ENCODE measurements at regions not wholly inside any gene's neighbourhood (a gene's known extent, or its start where the extent isn't known, plus 50 kb on each side); places are given as distances from the start of the nearest gene placed in this dataset.

DNA sequence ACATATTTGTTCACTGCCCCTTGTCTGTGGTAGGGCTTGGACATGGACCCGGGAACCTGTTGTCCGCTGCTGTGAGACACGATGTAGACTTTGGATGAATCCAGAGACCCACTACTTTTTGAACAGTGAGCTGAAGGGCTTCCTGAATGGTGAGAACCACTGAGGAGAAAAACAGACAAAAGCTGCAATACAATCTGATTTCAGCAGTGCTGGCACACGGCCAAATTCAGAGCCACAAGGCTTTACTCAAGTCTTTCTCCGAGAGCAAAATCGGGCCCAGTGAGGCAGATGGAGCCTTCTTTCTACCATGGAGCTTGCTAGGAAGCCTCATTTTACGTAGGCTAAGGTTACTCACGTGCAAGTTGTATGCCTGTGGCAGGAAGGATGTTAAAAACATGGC lies 197.6 kb downstream of the SIPA1L2 start:
- TF ChIP-seq, protein P1, sequence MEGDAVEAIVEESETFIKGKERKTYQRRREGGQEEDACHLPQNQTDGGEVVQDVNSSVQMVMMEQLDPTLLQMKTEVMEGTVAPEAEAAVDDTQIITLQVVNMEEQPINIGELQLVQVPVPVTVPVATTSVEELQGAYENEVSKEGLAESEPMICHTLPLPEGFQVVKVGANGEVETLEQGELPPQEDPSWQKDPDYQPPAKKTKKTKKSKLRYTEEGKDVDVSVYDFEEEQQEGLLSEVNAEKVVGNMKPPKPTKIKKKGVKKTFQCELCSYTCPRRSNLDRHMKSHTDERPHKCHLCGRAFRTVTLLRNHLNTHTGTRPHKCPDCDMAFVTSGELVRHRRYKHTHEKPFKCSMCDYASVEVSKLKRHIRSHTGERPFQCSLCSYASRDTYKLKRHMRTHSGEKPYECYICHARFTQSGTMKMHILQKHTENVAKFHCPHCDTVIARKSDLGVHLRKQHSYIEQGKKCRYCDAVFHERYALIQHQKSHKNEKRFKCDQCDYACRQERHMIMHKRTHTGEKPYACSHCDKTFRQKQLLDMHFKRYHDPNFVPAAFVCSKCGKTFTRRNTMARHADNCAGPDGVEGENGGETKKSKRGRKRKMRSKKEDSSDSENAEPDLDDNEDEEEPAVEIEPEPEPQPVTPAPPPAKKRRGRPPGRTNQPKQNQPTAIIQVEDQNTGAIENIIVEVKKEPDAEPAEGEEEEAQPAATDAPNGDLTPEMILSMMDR (IDR thresholded peaks at IDR 0.05), result no peak
- H3K4me3 ChIP-seq, result no peak overlapping the region
- DNase-seq (ENCODE audit: low spot score), result no peak
- no peak overlapping the region for H3K27ac ChIP-seq

GRCh38 chr1:232431748-232432147 lies 198.2 kb downstream of the SIPA1L2 start:
- no peak overlapping the region for H3K27ac ChIP-seq
- no peak for DNase-seq (ENCODE audit: low spot score)
- TF ChIP-seq, protein P1 (IDR thresholded peaks at IDR 0.05), result no peak
- no peak overlapping the region for H3K4me3 ChIP-seq

DNA sequence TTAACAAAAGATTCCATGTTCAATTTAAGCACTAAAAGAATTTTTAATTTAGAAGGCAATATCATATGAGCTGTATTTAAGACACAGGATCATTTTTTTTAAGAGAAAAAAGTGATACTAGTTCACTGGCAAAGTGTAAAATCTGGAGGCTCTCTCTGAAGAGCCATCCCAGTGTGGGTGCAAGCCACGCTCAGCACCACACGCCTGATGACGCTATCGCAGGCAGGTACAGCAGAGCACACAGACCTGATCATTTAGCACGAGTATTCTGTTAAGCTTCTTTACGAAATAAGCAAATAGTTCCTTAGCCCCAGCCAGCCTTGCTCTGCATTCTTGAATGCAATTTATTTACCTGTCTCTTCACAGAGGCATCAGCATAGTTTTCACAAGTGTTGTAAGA lies 198.6 kb downstream of the SIPA1L2 start:
- TF ChIP-seq, protein P1 (IDR thresholded peaks at IDR 0.05), result no peak
- Histone ChIP-seq H3K27ac (no peak overlapping the region), H3K4me3 (no peak overlapping the region)
- no peak for DNase-seq (ENCODE audit: low spot score)

DNA sequence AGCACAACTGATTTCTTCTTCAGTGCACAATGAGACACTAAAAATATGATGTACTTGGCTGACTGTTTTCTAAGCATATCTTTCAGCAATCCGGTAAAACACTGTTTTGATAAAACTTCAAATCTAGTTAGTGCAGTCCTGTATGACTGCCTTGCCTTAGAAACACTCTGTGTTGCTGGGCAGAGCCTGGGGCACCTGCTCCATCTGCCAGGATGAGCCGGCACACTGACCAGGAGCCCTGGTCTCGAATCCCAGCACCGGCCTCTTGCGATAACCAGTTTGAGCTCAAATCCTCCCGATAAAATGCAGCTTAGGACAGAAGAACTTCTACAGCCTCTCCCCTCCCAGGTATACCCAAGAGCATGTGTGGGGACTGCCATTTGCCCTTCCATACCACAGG lies 199.5 kb downstream of the SIPA1L2 start:
- TF ChIP-seq, protein P1 (IDR thresholded peaks at IDR 0.05), result no peak
- no peak for DNase-seq (ENCODE audit: low spot score)
- Histone ChIP-seq H3K4me3 (no peak overlapping the region), H3K27ac (no peak overlapping the region)

DNA sequence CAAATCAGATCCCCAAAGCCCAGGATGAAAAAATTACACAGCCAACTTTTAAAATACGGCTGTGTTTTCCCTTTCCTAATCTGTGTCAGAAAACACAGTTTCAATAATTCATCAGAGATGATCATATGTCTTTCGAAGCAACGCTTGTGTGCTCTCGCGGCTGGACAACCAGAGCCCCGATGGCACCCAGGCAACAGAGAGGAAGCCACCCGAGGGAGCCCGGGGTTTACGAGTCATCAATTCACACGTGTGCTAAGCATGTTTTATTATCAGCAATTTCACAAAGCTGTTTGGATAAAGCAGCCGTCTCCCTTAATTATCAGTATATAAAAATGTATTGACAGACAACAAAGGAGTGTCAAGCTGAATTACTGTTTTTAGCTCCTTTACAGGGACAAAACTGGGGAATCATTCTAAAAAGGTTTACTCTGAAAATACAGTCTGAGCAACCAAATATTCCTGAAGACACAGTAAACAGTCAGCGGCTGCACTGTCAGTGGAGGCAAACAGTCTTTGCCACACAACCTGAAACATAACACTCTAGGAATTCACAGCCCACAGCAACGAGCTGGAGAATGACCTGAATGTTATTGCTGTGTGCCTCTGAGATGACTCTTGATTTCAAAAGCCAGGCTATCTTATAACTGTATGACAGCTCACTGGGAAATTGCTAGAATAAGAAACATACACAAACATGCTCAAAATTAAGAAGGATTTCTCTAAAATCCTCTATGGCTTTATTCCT lies 201.0 kb downstream of the SIPA1L2 start:
- no peak for DNase-seq (ENCODE audit: low spot score)
- no peak overlapping the region for H3K4me3 ChIP-seq
- H3K27ac ChIP-seq, result peak overlapping the region in 1 of 2 donors; percentile 2

GRCh38 chr1:232428036-232428645 lies 201.8 kb downstream of the SIPA1L2 start:
- H3K27ac ChIP-seq, result no peak overlapping the region
- TF ChIP-seq, protein P1 (IDR thresholded peaks at IDR 0.05), result no peak
- H3K4me3 ChIP-seq, result no peak overlapping the region
- DNase-seq (ENCODE audit: low spot score), result no peak

More for the DNA sequence above, 201.0 kb downstream of the SIPA1L2 start:
- TF ChIP-seq, protein P1 (IDR thresholded peaks at IDR 0.05), result no peak

DNA sequence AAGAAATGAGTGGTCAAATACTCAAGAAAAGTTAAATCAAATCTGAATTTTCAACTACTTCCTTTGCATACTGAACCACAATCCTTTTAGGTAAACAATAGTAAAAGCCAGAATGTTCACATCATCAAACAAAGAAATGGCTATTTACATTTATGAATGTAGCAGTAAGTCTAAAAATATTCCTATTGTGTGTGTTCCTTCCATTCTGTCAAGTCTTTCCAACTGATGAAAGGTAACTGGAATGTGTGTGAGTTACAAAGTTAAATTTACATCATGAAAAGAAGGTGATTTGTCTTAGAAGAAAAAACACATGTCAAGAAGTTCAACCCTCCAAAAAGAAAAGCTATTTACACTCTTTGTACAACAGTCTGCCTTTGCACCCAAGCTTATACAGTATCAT lies 203.1 kb downstream of the SIPA1L2 start:
- no peak for DNase-seq (ENCODE audit: low spot score)
- Histone ChIP-seq H3K27ac (no peak overlapping the region), H3K4me3 (no peak overlapping the region)
- TF ChIP-seq, protein P1 (IDR thresholded peaks at IDR 0.05), result no peak
